Uterus (tissue), 3 donors: ENCODE measurements at regions not wholly inside any gene's neighbourhood (a gene's known extent, or its start where the extent isn't known, plus 50 kb on each side); places are given as distances from the start of the nearest gene placed in this dataset.

ENCODE experiments used
- DNase-seq, 2 donors: peaks; one replicate each; pipeline ENCODE4 v3.0.0-alpha.2; 2019 to 2020
- H3K27ac ChIP-seq, 2 donors: fragments of 200-600 bp; sonication (generic); 1 replicate in 1 of 2; 2 replicates in 1 of 2; pipeline ENCODE4 v1.5.1; 2016 to 2018
- H3K27me3 ChIP-seq, 2 donors: fragments of 200-600 bp; sonication (generic); one replicate each; pipeline ENCODE4 v1.5.1; 2018 to 2019; ENCODE audit warnings: control low read depth in 1 of 2
- H3K36me3 ChIP-seq, 2 donors: fragments of 200-600 bp; sonication (generic); one replicate each; pipeline ENCODE4 v1.5.1; 2019; ENCODE audit warnings: control low read depth in 1 of 2
- H3K4me1 ChIP-seq, 2 donors: fragments of 200-600 bp; sonication (generic); one replicate each; pipeline ENCODE4 v1.5.1; 2018 to 2019; ENCODE audit warnings: control low read depth in 1 of 2
- H3K4me3 ChIP-seq, 2 donors: fragments of 200-600 bp; sonication (generic); 1 replicate in 1 of 2; 2 replicates in 1 of 2; pipeline ENCODE4 v1.5.1; 2018 to 2019; ENCODE audit warnings: mild to moderate bottlenecking in 1 of 2
- H3K9me3 ChIP-seq, 2 donors: fragments of 200-600 bp; sonication (generic); one replicate each; pipeline ENCODE4 v1.5.1; 2019; ENCODE audit warnings: control low read depth in 1 of 2
- CTCF ChIP-seq, 4 experiments: fragments of 200-600 bp in 2 of 4; fragments of 450-650 bp in 2 of 4; sonication (generic) in 2 of 4; IDR thresholded peaks; one replicate each; pipeline ENCODE4 v1.5.1; 2016 to 2019; ENCODE audit warnings: antibody characterized with exemption in 4 of 4, mild to moderate bottlenecking in 2 of 4, moderate library complexity in 1 of 4
- POLR2A ChIP-seq, 2 donors: fragments of 450-650 bp; IDR thresholded peaks; one replicate each; pipeline ENCODE4 v1.6.1; 2016; ENCODE audit warnings: antibody characterized with exemption in 2 of 2, mild to moderate bottlenecking in 1 of 2, moderate library complexity in 1 of 2
- intact Hi-C: fragments of 100-400 bp; cut with DNase I; formaldehyde crosslinking; loops from one replicate; pipeline ENCODE4 v1.15.1; 2023; ENCODE audit warnings: low total_unique reads
- donor health status: DM: yes; HTN: yes; CAD: no.

- H3K4me3 ChIP-seq: no peak overlapping the region
- no peaks in the 10 kb centered on the region for H3K27me3 ChIP-seq
- H3K27ac ChIP-seq: no peak overlapping the region
- TF ChIP-seq CTCF (IDR thresholded peaks at IDR 0.05) (no peak), POLR2A (IDR thresholded peaks at IDR 0.05) (no peak)
- intact Hi-C loops: no loop called here
- no peaks in the 10 kb centered on the region for H3K4me1 ChIP-seq
- DNase-seq: no peak
- H3K9me3 ChIP-seq: no peaks in the 10 kb centered on the region
- no peaks in the 10 kb centered on the region for H3K36me3 ChIP-seq
These were observed 190.4 kb downstream of the MN1 start for GRCh38 chr22:27610863-27611786.

GRCh38 chr22:27612115-27612514, 189.4 kb downstream of the MN1 start:
- no peak for TF ChIP-seq POLR2A (IDR thresholded peaks at IDR 0.05)
- TF ChIP-seq CTCF (IDR thresholded peaks at IDR 0.05): no peak
- intact Hi-C loops: no loop called here
- Histone ChIP-seq H3K4me1 (no peaks in the 10 kb centered on the region), H3K27ac (no peak overlapping the region), H3K9me3 (no peaks in the 10 kb centered on the region), H3K27me3 (no peaks in the 10 kb centered on the region), H3K36me3 (no peaks in the 10 kb centered on the region), H3K4me3 (no peak overlapping the region)
- DNase-seq: no peak

GRCh38 chr22:27613099-27614005, 188.2 kb downstream of the MN1 start:
- no peak overlapping the region for H3K4me3 ChIP-seq
- intact Hi-C loops: no loop called here
- TF ChIP-seq CTCF (IDR thresholded peaks at IDR 0.05): no peak
- TF ChIP-seq POLR2A (IDR thresholded peaks at IDR 0.05): no peak

GRCh38 chr22:27614006-27614649, 187.4 kb downstream of the MN1 start:
- peak overlapping the region in 1 of 2 donors; percentile 18 for H3K4me3 ChIP-seq
- H3K36me3 ChIP-seq: no peaks in the 10 kb centered on the region
- no peaks in the 10 kb centered on the region for H3K4me1 ChIP-seq
- no peak for TF ChIP-seq POLR2A (IDR thresholded peaks at IDR 0.05)
- TF ChIP-seq CTCF (IDR thresholded peaks at IDR 0.05): no peak
- no peak for DNase-seq
- no peak overlapping the region for H3K27ac ChIP-seq
- H3K9me3 ChIP-seq: no peaks in the 10 kb centered on the region
- H3K27me3 ChIP-seq: no peaks in the 10 kb centered on the region
- intact Hi-C loops: no loop called here

More at GRCh38 chr22:27613099-27614005, 188.2 kb downstream of the MN1 start:
- no peak for DNase-seq
- Histone ChIP-seq H3K9me3 (no peaks in the 10 kb centered on the region), H3K27me3 (no peaks in the 10 kb centered on the region), H3K4me1 (no peaks in the 10 kb centered on the region), H3K27ac (no peak overlapping the region), H3K36me3 (no peaks in the 10 kb centered on the region)
